Adrenal gland (tissue), 9 donors: ENCODE measurements at regions not wholly inside any gene's neighbourhood (a gene's known extent, or its start where the extent isn't known, plus 50 kb on each side); places are given as distances from the start of the nearest gene placed in this dataset.

Experiments
- DNase-seq, 7 donors: peaks; one replicate each; pipeline ENCODE4 v3.0.0-alpha.2; 2019 to 2020
- H3K27ac ChIP-seq, 5 donors: fragments of 200-600 bp; sonication (generic) in 4 of 5; 1 replicate in 3 of 5; 2 replicates in 2 of 5; pipeline versions ENCODE4 v1.5.1 to v1.8.0; 2016 to 2020; ENCODE audit warnings: mild to moderate bottlenecking in 1 of 5
- H3K27me3 ChIP-seq: fragments of 200-600 bp; 2 replicates; pipeline ENCODE4 v1.8.0; 2021
- H3K36me3 ChIP-seq, 2 donors: fragments of 200-600 bp; replicated peaks in 1 of 2; 1 replicate in 1 of 2; 2 replicates in 1 of 2; pipeline versions ENCODE4 v1.5.1 to v1.8.0; 2018 to 2022
- H3K4me1 ChIP-seq, 2 donors: fragments of 200-600 bp; replicated peaks in 1 of 2; 1 replicate in 1 of 2; 2 replicates in 1 of 2; pipeline versions ENCODE4 v1.5.1 to v1.8.0; 2018 to 2021
- H3K4me3 ChIP-seq, 4 donors: fragments of 200-600 bp; sonication (generic) in 3 of 4; one replicate each; pipeline ENCODE4 v1.5.1; 2016 to 2018
- H3K9me3 ChIP-seq, 3 donors: fragments of 200-600 bp; sonication (generic) in 1 of 3; replicated peaks in 1 of 3; 1 replicate in 2 of 3; 2 replicates in 1 of 3; pipeline versions ENCODE4 v1.5.1 to v1.8.0; 2016 to 2021
- POLR2A ChIP-seq, 2 donors: fragments of 450-650 bp; IDR thresholded peaks; one replicate each; pipeline ENCODE4 v1.6.1; 2017; ENCODE audit warnings: antibody characterized with exemption in 2 of 2, mild to moderate bottlenecking in 2 of 2, moderate library complexity in 1 of 2
- WGBS, 4 donors: extraction: QIAGEN DNeasy Blood & Tissue Kit in 2 of 4; methylation state at CpG; one replicate each; pipeline versions ENCODE4 v1.1.5 to v1.1.7; 2013 to 2017; 5-methylcytosine and 5-hydroxymethylcytosine counted together
- intact Hi-C, 2 donors: fragments of 100-400 bp; cut with DNase I; formaldehyde crosslinking; loops; one replicate each; pipeline versions ENCODE4 v1.14.1 to v1.15.0; 2022 to 2023
- TF ChIP-seq, protein P1 (sequence below), 6 experiments: fragments of 450-650 bp in 4 of 6; fragments of 200-600 bp in 2 of 6; sonication (generic) in 1 of 6; IDR thresholded peaks; 1 replicate in 5 of 6; 2 replicates in 1 of 6; pipeline versions ENCODE4 v1.5.1 to v1.8.0; 2016 to 2021; ENCODE audit warnings: antibody characterized with exemption in 6 of 6, mild to moderate bottlenecking in 2 of 6, moderate library complexity in 1 of 6
- donor health status: healthy with polysubstance abuse.
- donor health status: Bipolar disorder and iron deficiency.
- donor health status: DM: yes; HTN: yes; CAD: no.
- donor health status: DM: no; HTN: no; CAD: no.
- donor health status: DM: no; HTN: no; CAD: no.

DNA sequence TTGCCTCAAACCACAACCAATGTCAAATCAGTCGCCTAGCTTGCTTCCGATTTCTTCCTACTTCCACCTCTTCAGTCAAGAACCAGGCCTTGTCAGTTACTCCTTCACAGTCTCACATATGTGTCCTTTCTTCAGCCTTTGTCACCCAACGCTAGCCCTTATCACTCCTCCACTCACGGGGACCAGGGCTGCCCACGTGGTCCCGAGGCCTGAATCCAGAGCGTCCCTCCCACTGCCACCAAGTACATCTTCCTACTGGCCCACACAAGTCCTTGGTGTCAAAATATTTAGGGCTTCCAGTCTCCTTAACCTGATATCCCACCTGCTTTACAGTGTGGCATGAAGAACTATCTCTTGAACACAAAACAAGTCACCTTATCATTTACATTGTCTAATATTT is 119.1 kb upstream of the SPRED2 start:
- no peaks in the 10 kb centered on the region for H3K36me3 ChIP-seq
- 87 to 93% (median 90%) methylated on average over 7 of the region's 7 CpGs for WGBS, 4 donors
- TF ChIP-seq, protein P1, sequence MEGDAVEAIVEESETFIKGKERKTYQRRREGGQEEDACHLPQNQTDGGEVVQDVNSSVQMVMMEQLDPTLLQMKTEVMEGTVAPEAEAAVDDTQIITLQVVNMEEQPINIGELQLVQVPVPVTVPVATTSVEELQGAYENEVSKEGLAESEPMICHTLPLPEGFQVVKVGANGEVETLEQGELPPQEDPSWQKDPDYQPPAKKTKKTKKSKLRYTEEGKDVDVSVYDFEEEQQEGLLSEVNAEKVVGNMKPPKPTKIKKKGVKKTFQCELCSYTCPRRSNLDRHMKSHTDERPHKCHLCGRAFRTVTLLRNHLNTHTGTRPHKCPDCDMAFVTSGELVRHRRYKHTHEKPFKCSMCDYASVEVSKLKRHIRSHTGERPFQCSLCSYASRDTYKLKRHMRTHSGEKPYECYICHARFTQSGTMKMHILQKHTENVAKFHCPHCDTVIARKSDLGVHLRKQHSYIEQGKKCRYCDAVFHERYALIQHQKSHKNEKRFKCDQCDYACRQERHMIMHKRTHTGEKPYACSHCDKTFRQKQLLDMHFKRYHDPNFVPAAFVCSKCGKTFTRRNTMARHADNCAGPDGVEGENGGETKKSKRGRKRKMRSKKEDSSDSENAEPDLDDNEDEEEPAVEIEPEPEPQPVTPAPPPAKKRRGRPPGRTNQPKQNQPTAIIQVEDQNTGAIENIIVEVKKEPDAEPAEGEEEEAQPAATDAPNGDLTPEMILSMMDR (IDR thresholded peaks at IDR 0.05) = no peak
- no peak for TF ChIP-seq POLR2A (IDR thresholded peaks at IDR 0.05)
- no peak for DNase-seq
- no peaks in the 10 kb centered on the region for H3K27me3 ChIP-seq
- H3K9me3 ChIP-seq = no peaks in the 10 kb centered on the region
- H3K27ac ChIP-seq = no peak overlapping the region
- no peaks in the 10 kb centered on the region for H3K4me1 ChIP-seq
- no peak overlapping the region for H3K4me3 ChIP-seq
- intact Hi-C loops = loop anchor here (5.0 to 10.0 kb wide), 3 partner anchors 97 to 284 kb away; no protein-coding TSS in a partner anchor

DNA sequence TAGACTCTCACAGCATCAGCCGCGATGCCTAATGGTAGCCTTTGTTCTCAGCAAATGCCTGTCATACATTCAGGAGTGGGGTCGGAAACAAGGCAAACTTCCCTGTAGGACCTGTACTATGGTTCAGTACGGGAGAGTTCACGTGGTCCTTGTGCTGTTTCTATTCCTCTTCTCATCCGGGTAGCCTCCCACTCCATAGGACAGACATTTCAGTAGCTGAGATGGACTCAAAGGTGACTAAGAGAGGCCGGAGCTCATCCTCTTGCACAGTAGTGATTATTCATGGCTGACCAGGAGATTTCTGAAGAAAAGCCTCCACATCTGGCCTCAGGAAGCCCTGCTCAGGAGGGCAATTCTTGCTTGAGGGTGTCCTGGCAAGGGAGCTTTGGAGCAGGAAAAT is 117.8 kb upstream of the SPRED2 start:
- 62 to 73% (median 66%) methylated on average over 7 of the region's 7 CpGs for WGBS, 4 donors
- intact Hi-C loops = loop anchor here (5.0 to 10.0 kb wide), 3 partner anchors 95 to 283 kb away; no protein-coding TSS in a partner anchor
- Histone ChIP-seq H3K4me3 (no peak overlapping the region), H3K27me3 (no peaks in the 10 kb centered on the region), H3K27ac (no peak overlapping the region), H3K9me3 (no peaks in the 10 kb centered on the region), H3K36me3 (no peaks in the 10 kb centered on the region), H3K4me1 (no peaks in the 10 kb centered on the region)
- DNase-seq = no peak
- TF ChIP-seq, protein P1 (IDR thresholded peaks at IDR 0.05) = no peak
- no peak for TF ChIP-seq POLR2A (IDR thresholded peaks at IDR 0.05)

DNA sequence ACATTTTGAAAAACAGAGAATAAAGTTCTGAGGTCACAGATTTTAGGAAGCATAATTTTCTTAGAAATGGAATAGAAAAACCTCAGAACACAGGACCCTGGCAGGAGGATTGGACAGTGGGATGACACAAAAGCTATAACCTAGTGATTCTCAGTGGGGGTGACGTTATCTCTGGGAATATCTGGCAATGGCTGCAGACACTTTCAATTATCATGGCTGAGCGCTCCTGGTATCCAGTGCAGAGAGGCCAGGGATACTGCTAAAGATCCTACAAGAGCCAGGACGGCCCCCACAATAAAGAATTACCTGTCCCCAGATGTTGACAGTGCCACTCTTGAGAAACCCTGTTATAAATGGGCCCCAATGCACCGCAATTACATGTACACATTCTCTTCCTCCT is 117.2 kb upstream of the SPRED2 start:
- Histone ChIP-seq H3K9me3 (no peaks in the 10 kb centered on the region), H3K36me3 (no peaks in the 10 kb centered on the region), H3K27ac (no peak overlapping the region), H3K4me3 (no peak overlapping the region), H3K4me1 (no peaks in the 10 kb centered on the region), H3K27me3 (no peaks in the 10 kb centered on the region)
- intact Hi-C loops = loop anchor here (5.0 to 10.0 kb wide), 3 partner anchors 95 to 282 kb away; no protein-coding TSS in a partner anchor
- no peak for DNase-seq
- TF ChIP-seq, protein P1 (IDR thresholded peaks at IDR 0.05) = no peak
- TF ChIP-seq POLR2A (IDR thresholded peaks at IDR 0.05) = no peak
- 81 to 94% (median 87%) methylated on average over 4 of the region's 4 CpGs for WGBS, 4 donors

DNA sequence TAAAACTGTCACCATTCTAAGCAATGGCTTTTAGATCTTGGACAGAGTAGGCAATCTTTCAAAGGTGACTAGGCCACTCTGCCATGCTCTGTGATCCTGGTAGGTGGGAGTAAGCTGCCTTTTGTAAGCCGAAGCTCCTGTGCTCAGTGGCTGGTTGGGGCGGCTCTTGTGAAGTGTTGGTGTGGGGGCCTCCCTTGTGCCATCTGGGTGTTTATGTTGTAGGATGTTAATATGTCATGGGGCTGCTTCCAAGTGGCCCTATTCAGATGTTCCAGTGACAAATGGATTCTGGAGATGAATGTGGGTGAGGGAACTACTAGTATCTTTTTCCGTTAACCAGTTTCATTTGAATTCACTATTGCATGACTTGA is 116.8 kb upstream of the SPRED2 start:
- Histone ChIP-seq H3K27ac (no peak overlapping the region), H3K4me1 (no peaks in the 10 kb centered on the region), H3K36me3 (no peaks in the 10 kb centered on the region), H3K27me3 (no peaks in the 10 kb centered on the region), H3K4me3 (no peak overlapping the region), H3K9me3 (no peaks in the 10 kb centered on the region)
- WGBS, 4 donors = 95 to 98% (median 96%) methylated on average over 1 to 3 of the region's 3 CpGs
- DNase-seq = no peak
- intact Hi-C loops = no loop called here
- TF ChIP-seq, protein P1 (IDR thresholded peaks at IDR 0.05) = no peak
- no peak for TF ChIP-seq POLR2A (IDR thresholded peaks at IDR 0.05)
